ENCODE measurements at regions not wholly inside any gene's neighbourhood (a gene's known extent, or its start where the extent isn't known, plus 50 kb on each side); places are given as distances from the start of the nearest gene placed in this dataset.

DNA sequence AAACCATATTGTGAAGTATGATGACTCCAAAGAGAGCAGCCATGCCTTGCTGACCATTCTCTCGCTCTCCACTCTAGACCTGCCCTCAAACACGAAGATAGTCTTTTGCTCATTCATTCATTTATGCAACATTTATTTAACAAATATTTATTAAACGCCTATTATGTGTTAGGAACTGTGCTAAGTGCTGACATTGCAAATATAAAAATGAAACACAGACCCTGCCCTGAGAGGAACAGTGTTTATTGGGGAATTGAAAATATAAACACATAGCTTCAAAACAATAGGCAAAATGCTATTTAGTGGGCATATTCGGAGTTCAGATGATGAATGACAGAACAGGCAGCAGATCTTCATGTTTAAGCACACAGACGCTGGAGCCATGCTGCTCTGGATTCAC, 213.6 kb downstream of the NUF2 start (continued):
- TF ChIP-seq, protein P1, sequence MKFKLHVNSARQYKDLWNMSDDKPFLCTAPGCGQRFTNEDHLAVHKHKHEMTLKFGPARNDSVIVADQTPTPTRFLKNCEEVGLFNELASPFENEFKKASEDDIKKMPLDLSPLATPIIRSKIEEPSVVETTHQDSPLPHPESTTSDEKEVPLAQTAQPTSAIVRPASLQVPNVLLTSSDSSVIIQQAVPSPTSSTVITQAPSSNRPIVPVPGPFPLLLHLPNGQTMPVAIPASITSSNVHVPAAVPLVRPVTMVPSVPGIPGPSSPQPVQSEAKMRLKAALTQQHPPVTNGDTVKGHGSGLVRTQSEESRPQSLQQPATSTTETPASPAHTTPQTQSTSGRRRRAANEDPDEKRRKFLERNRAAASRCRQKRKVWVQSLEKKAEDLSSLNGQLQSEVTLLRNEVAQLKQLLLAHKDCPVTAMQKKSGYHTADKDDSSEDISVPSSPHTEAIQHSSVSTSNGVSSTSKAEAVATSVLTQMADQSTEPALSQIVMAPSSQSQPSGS (CRISPR knock-in tag; IDR thresholded peaks at IDR 0.05) = no peak
- TF ChIP-seq SP1 (CRISPR knock-in tag; IDR thresholded peaks at IDR 0.05) (no peak), NCOA6 (IDR thresholded peaks at IDR 0.05) (no peak), ARID2 (IDR thresholded peaks at IDR 0.05) (no peak), NFRKB (IDR thresholded peaks at IDR 0.05; ENCODE audit: low read depth) (no peak)
- TF ChIP-seq, protein P2, sequence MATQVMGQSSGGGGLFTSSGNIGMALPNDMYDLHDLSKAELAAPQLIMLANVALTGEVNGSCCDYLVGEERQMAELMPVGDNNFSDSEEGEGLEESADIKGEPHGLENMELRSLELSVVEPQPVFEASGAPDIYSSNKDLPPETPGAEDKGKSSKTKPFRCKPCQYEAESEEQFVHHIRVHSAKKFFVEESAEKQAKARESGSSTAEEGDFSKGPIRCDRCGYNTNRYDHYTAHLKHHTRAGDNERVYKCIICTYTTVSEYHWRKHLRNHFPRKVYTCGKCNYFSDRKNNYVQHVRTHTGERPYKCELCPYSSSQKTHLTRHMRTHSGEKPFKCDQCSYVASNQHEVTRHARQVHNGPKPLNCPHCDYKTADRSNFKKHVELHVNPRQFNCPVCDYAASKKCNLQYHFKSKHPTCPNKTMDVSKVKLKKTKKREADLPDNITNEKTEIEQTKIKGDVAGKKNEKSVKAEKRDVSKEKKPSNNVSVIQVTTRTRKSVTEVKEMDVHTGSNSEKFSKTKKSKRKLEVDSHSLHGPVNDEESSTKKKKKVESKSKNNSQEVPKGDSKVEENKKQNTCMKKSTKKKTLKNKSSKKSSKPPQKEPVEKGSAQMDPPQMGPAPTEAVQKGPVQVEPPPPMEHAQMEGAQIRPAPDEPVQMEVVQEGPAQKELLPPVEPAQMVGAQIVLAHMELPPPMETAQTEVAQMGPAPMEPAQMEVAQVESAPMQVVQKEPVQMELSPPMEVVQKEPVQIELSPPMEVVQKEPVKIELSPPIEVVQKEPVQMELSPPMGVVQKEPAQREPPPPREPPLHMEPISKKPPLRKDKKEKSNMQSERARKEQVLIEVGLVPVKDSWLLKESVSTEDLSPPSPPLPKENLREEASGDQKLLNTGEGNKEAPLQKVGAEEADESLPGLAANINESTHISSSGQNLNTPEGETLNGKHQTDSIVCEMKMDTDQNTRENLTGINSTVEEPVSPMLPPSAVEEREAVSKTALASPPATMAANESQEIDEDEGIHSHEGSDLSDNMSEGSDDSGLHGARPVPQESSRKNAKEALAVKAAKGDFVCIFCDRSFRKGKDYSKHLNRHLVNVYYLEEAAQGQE (IDR thresholded peaks at IDR 0.05; ENCODE audit: borderline replicate concordance) = no peak
- TF ChIP-seq, protein P2 (CRISPR knock-in tag; IDR thresholded peaks at IDR 0.05; ENCODE audit: low read depth) = no peak

All from K562 (cell line).